IMR-90 (cell line): ENCODE measurements at regions not wholly inside any gene's neighbourhood (a gene's known extent, or its start where the extent isn't known, plus 50 kb on each side); places are given as distances from the start of the nearest gene placed in this dataset.

ENCODE experiments used
- ATAC-seq: fragments of 200-7000 bp; cut with Tn5 transposase; 2 replicates; pipeline ENCODE4 v1.9.1; 2020; ENCODE audit warnings: low read depth, mild to moderate bottlenecking, moderate library complexity
- BruUV-seq: library from RNA; stranded (reverse); fragments of 400-500 nt; replicated peaks from 2 replicates; lab custom pipeline; 2021; lab: Mats Ljungman, UMichigan
- CTCF ChIA-PET: fragments of 300-600 bp; formaldehyde crosslinking; extraction: SDS; loops from one replicate; lab custom pipeline; 2021; ENCODE audit warnings: antibody characterized with exemption; lab: Yijun Ruan, JAX
- POLR2A ChIA-PET: fragments of 300-600 bp; sonication (Branson Sonifier 250); formaldehyde crosslinking; loops from one replicate; lab custom pipeline; 2022; ENCODE audit warnings: antibody characterized with exemption; ENCODE audit not compliant: unreplicated experiment; lab: Charles Lee
- DNase-seq: peaks from one replicate; pipeline ENCODE4 v3.0.0; 2013
- H2AFZ ChIP-seq: replicated peaks from 2 replicates; pipeline ENCODE3; 2013; ENCODE audit warnings: low read length, mild to moderate bottlenecking; ENCODE audit not compliant: poor library complexity
- H2AK5ac ChIP-seq: 2 replicates; pipeline ENCODE4 v1.6.1; 2013; ENCODE audit warnings: low read depth, low read length, inconsistent platforms
- H2AK9ac ChIP-seq: replicated peaks from 2 replicates; pipeline ENCODE3; 2013; ENCODE audit warnings: mild to moderate bottlenecking, low read depth, low read length, moderate library complexity; ENCODE audit not compliant: poor library complexity
- H2BK120ac ChIP-seq: 2 replicates; pipeline ENCODE4 v1.6.1; 2013; ENCODE audit warnings: low read depth, low read length, inconsistent platforms
- H2BK15ac ChIP-seq: 3 replicates; pipeline ENCODE4 v1.6.1; 2013; ENCODE audit warnings: low read depth, low read length, inconsistent platforms
- H2BK20ac ChIP-seq: 2 replicates; pipeline ENCODE4 v1.6.1; 2013; ENCODE audit warnings: low read depth, mild to moderate bottlenecking, inconsistent platforms, low read length, moderate library complexity
- H2BK5ac ChIP-seq: 2 replicates; pipeline ENCODE4 v1.6.1; 2013; ENCODE audit warnings: mild to moderate bottlenecking, low read depth, low read length, inconsistent platforms; ENCODE audit not compliant: poor library complexity, severe bottlenecking
- H3K14ac ChIP-seq: replicated peaks from 2 replicates; pipeline ENCODE4 v1.6.1; 2013; ENCODE audit warnings: low read depth, low read length, inconsistent platforms
- H3K18ac ChIP-seq: 2 replicates; pipeline ENCODE4 v1.6.1; 2013; ENCODE audit warnings: low read depth, low read length, control low read depth
- H3K23ac ChIP-seq: 2 replicates; pipeline ENCODE4 v1.6.1; 2013; ENCODE audit warnings: low read depth, low read length, inconsistent platforms
- H3K27ac ChIP-seq: 2 replicates; pipeline ENCODE4 v1.5.1; 2013; ENCODE audit warnings: mild to moderate bottlenecking, control low read depth, low read length; ENCODE audit not compliant: insufficient read depth
- H3K27me3 ChIP-seq: 2 replicates; pipeline ENCODE4 v1.6.1; 2013; ENCODE audit warnings: low read length; ENCODE audit not compliant: control insufficient read depth, insufficient read depth
- H3K36me3 ChIP-seq: 2 replicates; pipeline ENCODE4 v1.6.1; 2013; ENCODE audit warnings: low read length, mixed read lengths; ENCODE audit not compliant: control insufficient read depth, insufficient read depth
- H3K4ac ChIP-seq: 2 replicates; pipeline ENCODE4 v1.6.1; 2013; ENCODE audit warnings: low read depth, low read length, inconsistent platforms
- H3K4me1 ChIP-seq: 2 replicates; pipeline ENCODE4 v1.6.1; 2013; ENCODE audit warnings: low read length, mixed read lengths; ENCODE audit not compliant: control insufficient read depth, insufficient read depth
- H3K4me2 ChIP-seq: 2 replicates; pipeline ENCODE4 v1.6.1; 2013; ENCODE audit warnings: low read depth, mild to moderate bottlenecking, control low read depth, low read length, moderate library complexity
- H3K4me3 ChIP-seq: 2 replicates; pipeline ENCODE4 v1.5.1; 2013; ENCODE audit warnings: low read depth, mild to moderate bottlenecking, control low read depth, low read length, moderate library complexity; ENCODE audit not compliant: insufficient read depth
- H3K56ac ChIP-seq: 2 replicates; pipeline ENCODE4 v1.6.1; 2013; ENCODE audit warnings: low read length, inconsistent platforms; ENCODE audit not compliant: insufficient read depth; ENCODE audit errors: extremely low read depth
- H3K79me1 ChIP-seq, 2 experiments: 2 replicates each; pipeline ENCODE4 v1.6.1; 2013; ENCODE audit warnings: low read length in 2 of 2, inconsistent platforms in 1 of 2, low read depth in 1 of 2
- H3K9ac ChIP-seq: 2 replicates; pipeline ENCODE4 v1.6.1; 2013; ENCODE audit warnings: low read depth, low read length, control low read depth
- H3K9me1 ChIP-seq: 2 replicates; pipeline ENCODE4 v1.6.1; 2013; ENCODE audit warnings: low read length, inconsistent platforms; ENCODE audit not compliant: insufficient read depth
- H3K9me3 ChIP-seq: 2 replicates; pipeline ENCODE4 v1.6.1; 2013; ENCODE audit warnings: low read length; ENCODE audit not compliant: control insufficient read depth, insufficient read depth
- H4K20me1 ChIP-seq: 2 replicates; pipeline ENCODE4 v1.6.1; 2013; ENCODE audit warnings: low read length, inconsistent platforms; ENCODE audit not compliant: insufficient read depth
- H4K5ac ChIP-seq: 2 replicates; pipeline ENCODE4 v1.6.1; 2013; ENCODE audit warnings: mild to moderate bottlenecking, low read depth, low read length, control low read depth
- H4K8ac ChIP-seq, 2 experiments: 2 replicates each; pipeline ENCODE4 v1.6.1; 2013; ENCODE audit warnings: low read depth in 2 of 2, low read length in 2 of 2, control low read depth in 1 of 2, inconsistent platforms in 1 of 2
- H4K91ac ChIP-seq: 2 replicates; pipeline ENCODE4 v1.6.1; 2013; ENCODE audit warnings: low read depth, low read length, inconsistent platforms; ENCODE audit not compliant: insufficient read depth
- BHLHE40 ChIP-seq: fragments of 150-350 bp; IDR thresholded peaks from 2 replicates; pipeline ENCODE4 v1.6.1; 2016; ENCODE audit warnings: mild to moderate bottlenecking, low read depth, low read length
- CEBPB ChIP-seq: IDR thresholded peaks from 2 replicates; pipeline ENCODE4 v1.6.1; 2012; ENCODE audit warnings: low read depth, low read length, improper control_type of control experiment
- CHD1 ChIP-seq: IDR thresholded peaks from 2 replicates; pipeline ENCODE4 v1.6.1; 2012; ENCODE audit warnings: low read depth, low read length, improper control_type of control experiment
- FOS ChIP-seq: fragments of 150-350 bp; IDR thresholded peaks from 2 replicates; pipeline ENCODE4 v1.6.1; 2016; ENCODE audit warnings: low read depth, low read length
- MAFK ChIP-seq: IDR thresholded peaks from 2 replicates; pipeline ENCODE4 v1.6.1; 2012; ENCODE audit warnings: low read depth, low read length, improper control_type of control experiment
- MAZ ChIP-seq: IDR thresholded peaks from 2 replicates; pipeline ENCODE4 v1.6.1; 2012; ENCODE audit warnings: low read depth, mild to moderate bottlenecking, low read length, improper control_type of control experiment, moderate library complexity, borderline replicate concordance
- MXI1 ChIP-seq: IDR thresholded peaks from 2 replicates; pipeline ENCODE4 v1.6.1; 2012; ENCODE audit warnings: low read depth, mild to moderate bottlenecking, low read length, moderate library complexity, borderline replicate concordance
- NFE2L2 ChIP-seq: fragments of 150-350 bp; IDR thresholded peaks from 2 replicates; pipeline ENCODE4 v1.6.1; 2016; ENCODE audit warnings: low read depth, mild to moderate bottlenecking, low read length
- POLR2A ChIP-seq: IDR thresholded peaks from 2 replicates; pipeline ENCODE4 v1.6.1; 2012; ENCODE audit warnings: mild to moderate bottlenecking, low read depth, low read length
- RAD21 ChIP-seq: IDR thresholded peaks from 2 replicates; pipeline ENCODE4 v1.6.1; 2012; ENCODE audit warnings: low read length, improper control_type of control experiment
- RCOR1 ChIP-seq: IDR thresholded peaks from 2 replicates; pipeline ENCODE4 v1.6.1; 2012; ENCODE audit warnings: mild to moderate bottlenecking, low read length, improper control_type of control experiment; ENCODE audit not compliant: insufficient replicate concordance
- RFX5 ChIP-seq: IDR thresholded peaks from 2 replicates; pipeline ENCODE4 v1.8.0; 2012; ENCODE audit warnings: low read depth, mild to moderate bottlenecking, low read length, moderate library complexity
- SMC3 ChIP-seq: fragments of 150-350 bp; IDR thresholded peaks from 2 replicates; pipeline ENCODE4 v1.6.1; 2016; ENCODE audit warnings: low read depth, mild to moderate bottlenecking, antibody characterized with exemption, low read length, moderate library complexity
- WGBS, 2 experiments: methylation state at CpG; one replicate each; pipeline versions ENCODE4 v1.1.5 to v1.1.7; 2013; ENCODE audit warnings: missing lambda C conversion rate in 2 of 2; ENCODE audit not compliant: insufficient read length in 1 of 2; ENCODE audit errors: extremely low coverage in 2 of 2; 5-methylcytosine and 5-hydroxymethylcytosine counted together
- dilution Hi-C: fragments of 300-500 bp; cut with HindIII; formaldehyde crosslinking; loops from one replicate; pipeline ENCODE4 v1.14.3; 2018; ENCODE audit warnings: low sequenced_read_pairs; ENCODE audit not compliant: unreplicated experiment
- in situ Hi-C: fragments of 300-500 bp; cut with MboI; formaldehyde crosslinking; loops from 3 replicates; pipeline ENCODE4 v1.14.3; 2019; ENCODE audit warnings: low sequenced_read_pairs, inconsistent platforms, mixed read lengths
- intact Hi-C: fragments of 100-400 bp; cut with micrococcal nuclease; formaldehyde crosslinking; loops from 2 replicates; pipeline ENCODE4 v1.10.0; 2022
- TF ChIP-seq, protein P1 (sequence below): conservative IDR thresholded peaks from 2 replicates; pipeline ENCODE4 v1.5.1; 2012; ENCODE audit warnings: mild to moderate bottlenecking, low read depth, low read length, improper control_type of control experiment
- TF ChIP-seq, protein P2 (sequence below): fragments of 150-350 bp; IDR thresholded peaks from 2 replicates; pipeline ENCODE4 v1.6.1; 2017; ENCODE audit warnings: mild to moderate bottlenecking, antibody characterized with exemption, low read length, low read depth
- TF ChIP-seq, protein P3 (sequence below): fragments of 150-350 bp; IDR thresholded peaks from 2 replicates; pipeline ENCODE4 v1.6.1; 2016; ENCODE audit warnings: low read depth, mild to moderate bottlenecking, low read length, moderate library complexity, borderline replicate concordance

DNA sequence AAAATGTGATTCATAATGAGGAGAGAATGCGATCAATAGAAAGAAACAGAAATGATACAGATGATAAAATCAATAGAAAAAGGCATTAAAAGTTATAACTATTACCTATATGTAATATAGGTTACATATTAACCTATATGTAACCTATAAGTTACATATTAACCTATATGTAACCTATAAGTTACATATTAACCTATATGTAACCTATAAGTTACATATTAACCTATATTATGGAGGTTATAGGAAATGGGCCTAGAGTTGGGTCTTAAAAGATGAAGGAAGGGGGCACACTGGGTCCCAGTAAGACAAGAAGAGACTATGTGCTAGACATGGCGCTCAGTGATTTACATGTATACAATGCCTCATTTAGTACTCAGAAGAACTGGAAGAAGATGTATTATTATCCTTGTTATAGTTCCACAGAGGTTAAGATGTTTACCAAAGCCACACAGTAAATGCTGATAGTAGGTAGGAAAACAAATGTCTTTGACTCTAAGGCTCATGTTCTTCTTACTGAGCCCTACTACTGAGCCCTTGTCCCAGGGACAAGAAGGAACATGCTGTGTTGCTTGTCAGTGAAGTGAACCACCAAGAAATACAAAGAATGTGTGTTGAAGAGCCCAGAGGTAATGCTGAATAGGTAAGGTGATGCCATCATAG lies 444.6 kb upstream of the PLXNA2 start:
- no CpG with 5 or more reads among the region's 2 CpGs for WGBS, 2 experiments
- no peak overlapping the region for H2BK15ac ChIP-seq
- H2AFZ ChIP-seq = no peak overlapping the region
- H3K4me1 ChIP-seq = no peaks in the 10 kb centered on the region
- no peak overlapping the region for H3K4me3 ChIP-seq
- H2BK5ac ChIP-seq = no peak overlapping the region
- POLR2A ChIA-PET = no interaction called here
- H2AK5ac ChIP-seq = no peak overlapping the region
- H4K91ac ChIP-seq = no peak overlapping the region
- ATAC-seq (no peak), DNase-seq (no peak)
- H2BK120ac ChIP-seq = no peak overlapping the region
- dilution Hi-C loops = no loop called here
- no peak overlapping the region for H2BK20ac ChIP-seq
- no peaks in the 10 kb centered on the region for H3K79me1 ChIP-seq
- H3K23ac ChIP-seq = no peak overlapping the region
- H3K4me2 ChIP-seq = no peak overlapping the region
- H3K9ac ChIP-seq = no peak overlapping the region
- BruUV-seq = no TSS peak
- TF ChIP-seq RCOR1 (no peak), SMC3 (no peak), NFE2L2 (no peak), MAFK (no peak), CHD1 (no peak), POLR2A (no peak), FOS (no peak), CEBPB (no peak), MXI1 (no peak), BHLHE40 (no peak), MAZ (no peak), RAD21 (no peak), RFX5 (no peak)
- TF ChIP-seq, protein P1, sequence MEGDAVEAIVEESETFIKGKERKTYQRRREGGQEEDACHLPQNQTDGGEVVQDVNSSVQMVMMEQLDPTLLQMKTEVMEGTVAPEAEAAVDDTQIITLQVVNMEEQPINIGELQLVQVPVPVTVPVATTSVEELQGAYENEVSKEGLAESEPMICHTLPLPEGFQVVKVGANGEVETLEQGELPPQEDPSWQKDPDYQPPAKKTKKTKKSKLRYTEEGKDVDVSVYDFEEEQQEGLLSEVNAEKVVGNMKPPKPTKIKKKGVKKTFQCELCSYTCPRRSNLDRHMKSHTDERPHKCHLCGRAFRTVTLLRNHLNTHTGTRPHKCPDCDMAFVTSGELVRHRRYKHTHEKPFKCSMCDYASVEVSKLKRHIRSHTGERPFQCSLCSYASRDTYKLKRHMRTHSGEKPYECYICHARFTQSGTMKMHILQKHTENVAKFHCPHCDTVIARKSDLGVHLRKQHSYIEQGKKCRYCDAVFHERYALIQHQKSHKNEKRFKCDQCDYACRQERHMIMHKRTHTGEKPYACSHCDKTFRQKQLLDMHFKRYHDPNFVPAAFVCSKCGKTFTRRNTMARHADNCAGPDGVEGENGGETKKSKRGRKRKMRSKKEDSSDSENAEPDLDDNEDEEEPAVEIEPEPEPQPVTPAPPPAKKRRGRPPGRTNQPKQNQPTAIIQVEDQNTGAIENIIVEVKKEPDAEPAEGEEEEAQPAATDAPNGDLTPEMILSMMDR = no peak
- TF ChIP-seq, protein P2, sequence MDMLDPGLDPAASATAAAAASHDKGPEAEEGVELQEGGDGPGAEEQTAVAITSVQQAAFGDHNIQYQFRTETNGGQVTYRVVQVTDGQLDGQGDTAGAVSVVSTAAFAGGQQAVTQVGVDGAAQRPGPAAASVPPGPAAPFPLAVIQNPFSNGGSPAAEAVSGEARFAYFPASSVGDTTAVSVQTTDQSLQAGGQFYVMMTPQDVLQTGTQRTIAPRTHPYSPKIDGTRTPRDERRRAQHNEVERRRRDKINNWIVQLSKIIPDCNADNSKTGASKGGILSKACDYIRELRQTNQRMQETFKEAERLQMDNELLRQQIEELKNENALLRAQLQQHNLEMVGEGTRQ = no peak
- TF ChIP-seq, protein P3, sequence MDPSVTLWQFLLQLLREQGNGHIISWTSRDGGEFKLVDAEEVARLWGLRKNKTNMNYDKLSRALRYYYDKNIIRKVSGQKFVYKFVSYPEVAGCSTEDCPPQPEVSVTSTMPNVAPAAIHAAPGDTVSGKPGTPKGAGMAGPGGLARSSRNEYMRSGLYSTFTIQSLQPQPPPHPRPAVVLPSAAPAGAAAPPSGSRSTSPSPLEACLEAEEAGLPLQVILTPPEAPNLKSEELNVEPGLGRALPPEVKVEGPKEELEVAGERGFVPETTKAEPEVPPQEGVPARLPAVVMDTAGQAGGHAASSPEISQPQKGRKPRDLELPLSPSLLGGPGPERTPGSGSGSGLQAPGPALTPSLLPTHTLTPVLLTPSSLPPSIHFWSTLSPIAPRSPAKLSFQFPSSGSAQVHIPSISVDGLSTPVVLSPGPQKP = no peak
- intact Hi-C loops = no loop called here
- H3K27me3 ChIP-seq = no peaks in the 10 kb centered on the region
- H3K9me3 ChIP-seq = peaks cover 10% of the 10 kb centered on the region
- no peaks in the 10 kb centered on the region for H4K20me1 ChIP-seq
- H3K9me1 ChIP-seq = no peaks in the 10 kb centered on the region
- H4K8ac ChIP-seq = no peak overlapping the region
- H3K14ac ChIP-seq = no peak overlapping the region
- H3K36me3 ChIP-seq = no peaks in the 10 kb centered on the region
- H4K5ac ChIP-seq = no peak overlapping the region
- no peak overlapping the region for H3K56ac ChIP-seq
- in situ Hi-C loops = no loop called here
- no peak overlapping the region for H2AK9ac ChIP-seq
- H3K4ac ChIP-seq = no peak overlapping the region
- no peak overlapping the region for H3K18ac ChIP-seq
- no peak overlapping the region for H3K27ac ChIP-seq
- CTCF ChIA-PET = no interaction called here
